Uterus (tissue), 2 donors: ENCODE measurements at regions not wholly inside any gene's neighbourhood (a gene's known extent, or its start where the extent isn't known, plus 50 kb on each side); places are given as distances from the start of the nearest gene placed in this dataset.

Experiments
- POLR2A ChIP-seq, 2 donors: fragments of 450-650 bp; IDR thresholded peaks; one replicate each; pipeline ENCODE4 v1.6.1; 2016; ENCODE audit warnings: antibody characterized with exemption in 2 of 2, mild to moderate bottlenecking in 1 of 2, moderate library complexity in 1 of 2
- TF ChIP-seq, protein P1 (sequence below), 4 experiments: fragments of 200-600 bp in 2 of 4; fragments of 450-650 bp in 2 of 4; sonication (generic) in 2 of 4; IDR thresholded peaks; one replicate each; pipeline ENCODE4 v1.5.1; 2016 to 2019; ENCODE audit warnings: antibody characterized with exemption in 4 of 4, mild to moderate bottlenecking in 2 of 4, moderate library complexity in 1 of 4

GRCh38 chr1:187228790-187229189, 400.0 kb downstream of the PLA2G4A start:
- TF ChIP-seq, protein P1, sequence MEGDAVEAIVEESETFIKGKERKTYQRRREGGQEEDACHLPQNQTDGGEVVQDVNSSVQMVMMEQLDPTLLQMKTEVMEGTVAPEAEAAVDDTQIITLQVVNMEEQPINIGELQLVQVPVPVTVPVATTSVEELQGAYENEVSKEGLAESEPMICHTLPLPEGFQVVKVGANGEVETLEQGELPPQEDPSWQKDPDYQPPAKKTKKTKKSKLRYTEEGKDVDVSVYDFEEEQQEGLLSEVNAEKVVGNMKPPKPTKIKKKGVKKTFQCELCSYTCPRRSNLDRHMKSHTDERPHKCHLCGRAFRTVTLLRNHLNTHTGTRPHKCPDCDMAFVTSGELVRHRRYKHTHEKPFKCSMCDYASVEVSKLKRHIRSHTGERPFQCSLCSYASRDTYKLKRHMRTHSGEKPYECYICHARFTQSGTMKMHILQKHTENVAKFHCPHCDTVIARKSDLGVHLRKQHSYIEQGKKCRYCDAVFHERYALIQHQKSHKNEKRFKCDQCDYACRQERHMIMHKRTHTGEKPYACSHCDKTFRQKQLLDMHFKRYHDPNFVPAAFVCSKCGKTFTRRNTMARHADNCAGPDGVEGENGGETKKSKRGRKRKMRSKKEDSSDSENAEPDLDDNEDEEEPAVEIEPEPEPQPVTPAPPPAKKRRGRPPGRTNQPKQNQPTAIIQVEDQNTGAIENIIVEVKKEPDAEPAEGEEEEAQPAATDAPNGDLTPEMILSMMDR (IDR thresholded peaks at IDR 0.05), result no peak
- no peak for TF ChIP-seq POLR2A (IDR thresholded peaks at IDR 0.05)
